ENCODE measurements at regions not wholly inside any gene's neighbourhood (a gene's known extent, or its start where the extent isn't known, plus 50 kb on each side); places are given as distances from the start of the nearest gene placed in this dataset.

- TF ChIP-seq GATA3 (IDR thresholded peaks at IDR 0.05; ENCODE audit: low read depth, low read length) (no peak), GATA2 (IDR thresholded peaks at IDR 0.05; ENCODE audit: low read depth, low read length) (no peak)
Observed at GRCh38 chr6:170022291-170022722, 268.6 kb downstream of the DLL1 start.
